ENCODE measurements at regions not wholly inside any gene's neighbourhood (a gene's known extent, or its start where the extent isn't known, plus 50 kb on each side); places are given as distances from the start of the nearest gene placed in this dataset.

DNA sequence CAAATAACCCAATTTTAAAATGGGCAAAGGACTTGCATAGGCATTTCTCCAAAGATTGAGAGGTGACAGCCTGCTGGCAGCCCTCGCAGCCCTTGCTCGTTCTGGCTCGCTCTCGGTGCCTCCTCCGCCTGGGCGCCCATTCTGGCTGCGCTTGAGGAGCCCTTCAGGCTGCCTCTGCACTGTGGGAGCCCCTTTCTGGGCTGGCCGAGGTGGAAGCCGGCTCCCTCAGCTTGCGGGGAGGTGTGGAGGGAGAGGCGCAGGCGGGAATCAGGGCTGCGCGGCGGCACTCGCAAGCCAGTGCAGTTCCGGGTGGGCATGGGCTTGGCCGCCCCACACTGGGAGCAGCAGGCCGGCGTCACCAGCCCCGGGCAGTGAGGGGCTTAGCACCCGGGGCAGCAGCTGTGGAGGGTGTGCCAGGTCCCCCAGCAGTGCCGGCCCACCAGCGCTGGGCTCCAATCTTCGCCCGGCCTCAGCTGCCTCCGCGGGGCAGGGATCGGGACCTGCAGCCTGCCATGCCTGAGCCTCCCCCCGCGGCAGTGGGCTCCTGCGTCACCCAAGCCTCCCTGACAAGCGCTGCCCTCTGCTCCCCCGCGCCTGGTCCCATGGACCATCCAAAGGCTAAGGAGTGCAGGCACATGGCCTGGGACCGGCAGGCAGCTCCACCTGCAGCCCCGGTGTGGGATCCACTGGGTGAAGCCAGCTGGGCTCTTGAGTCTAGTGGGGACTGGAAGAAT is 54.0 kb upstream of the GALNT17 start:
- in situ Hi-C loops (cut with HindIII; ENCODE audit: low sequenced_read_pairs) = no loop called here
- no peak overlapping the region for H3K4me3 ChIP-seq (ENCODE audit: low read depth, low read length)
- TF ChIP-seq, protein P1, sequence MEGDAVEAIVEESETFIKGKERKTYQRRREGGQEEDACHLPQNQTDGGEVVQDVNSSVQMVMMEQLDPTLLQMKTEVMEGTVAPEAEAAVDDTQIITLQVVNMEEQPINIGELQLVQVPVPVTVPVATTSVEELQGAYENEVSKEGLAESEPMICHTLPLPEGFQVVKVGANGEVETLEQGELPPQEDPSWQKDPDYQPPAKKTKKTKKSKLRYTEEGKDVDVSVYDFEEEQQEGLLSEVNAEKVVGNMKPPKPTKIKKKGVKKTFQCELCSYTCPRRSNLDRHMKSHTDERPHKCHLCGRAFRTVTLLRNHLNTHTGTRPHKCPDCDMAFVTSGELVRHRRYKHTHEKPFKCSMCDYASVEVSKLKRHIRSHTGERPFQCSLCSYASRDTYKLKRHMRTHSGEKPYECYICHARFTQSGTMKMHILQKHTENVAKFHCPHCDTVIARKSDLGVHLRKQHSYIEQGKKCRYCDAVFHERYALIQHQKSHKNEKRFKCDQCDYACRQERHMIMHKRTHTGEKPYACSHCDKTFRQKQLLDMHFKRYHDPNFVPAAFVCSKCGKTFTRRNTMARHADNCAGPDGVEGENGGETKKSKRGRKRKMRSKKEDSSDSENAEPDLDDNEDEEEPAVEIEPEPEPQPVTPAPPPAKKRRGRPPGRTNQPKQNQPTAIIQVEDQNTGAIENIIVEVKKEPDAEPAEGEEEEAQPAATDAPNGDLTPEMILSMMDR (IDR thresholded peaks at IDR 0.05; ENCODE audit: low read depth, low read length) = no peak
- DNase-seq (ENCODE audit: low read depth, low spot score) = no peak

Data from astrocyte of the spinal cord (primary cell).